Suprapubic skin (tissue), 4 donors: ENCODE measurements at regions not wholly inside any gene's neighbourhood (a gene's known extent, or its start where the extent isn't known, plus 50 kb on each side); places are given as distances from the start of the nearest gene placed in this dataset.

ENCODE experiments used
- DNase-seq, 2 donors: peaks; one replicate each; pipeline ENCODE4 v3.0.0-alpha.2; 2019; ENCODE audit warnings: low spot score in 2 of 2
- H3K27ac ChIP-seq: fragments of 200-600 bp; sonication (generic); one replicate; pipeline ENCODE4 v1.5.1; 2019
- H3K27me3 ChIP-seq: fragments of 200-600 bp; sonication (generic); one replicate; pipeline ENCODE4 v1.5.1; 2019
- H3K36me3 ChIP-seq: fragments of 200-600 bp; sonication (generic); one replicate; pipeline ENCODE4 v1.5.1; 2019
- H3K4me1 ChIP-seq: fragments of 200-600 bp; sonication (generic); one replicate; pipeline ENCODE4 v1.5.1; 2019
- H3K4me3 ChIP-seq: fragments of 200-600 bp; sonication (generic); one replicate; pipeline ENCODE4 v1.5.1; 2019; ENCODE audit warnings: mild to moderate bottlenecking
- H3K9me3 ChIP-seq: fragments of 200-600 bp; sonication (generic); one replicate; pipeline ENCODE4 v1.5.1; 2019
- CTCF ChIP-seq, 2 donors: fragments of 200-600 bp in 1 of 2; fragments of 450-650 bp in 1 of 2; sonication (generic) in 1 of 2; IDR thresholded peaks; one replicate each; pipeline ENCODE4 v1.5.1; 2016 to 2019; ENCODE audit warnings: antibody characterized with exemption in 2 of 2, mild to moderate bottlenecking in 1 of 2, moderate library complexity in 1 of 2
- EP300 ChIP-seq: sonication (generic); formaldehyde crosslinking; IDR thresholded peaks from one replicate; pipeline ENCODE4 v1.6.1; 2017; ENCODE audit warnings: antibody characterized with exemption
- POLR2A ChIP-seq, 2 donors: fragments of 450-650 bp; IDR thresholded peaks; one replicate each; pipeline ENCODE4 v1.6.1; 2017; ENCODE audit warnings: antibody characterized with exemption in 2 of 2, mild to moderate bottlenecking in 2 of 2, moderate library complexity in 2 of 2
- POLR2AphosphoS5 ChIP-seq, 3 donors: sonication (generic); formaldehyde crosslinking; IDR thresholded peaks; one replicate each; pipeline ENCODE4 v1.6.1; 2017; ENCODE audit warnings: antibody characterized with exemption in 3 of 3
- WGBS: methylation state at CpG from one replicate; pipeline ENCODE4 v1.1.5; 2018; 5-methylcytosine and 5-hydroxymethylcytosine counted together

- 62% methylated on average over 1 of the region's 1 CpG for WGBS
- Histone ChIP-seq H3K4me3 (no peak overlapping the region), H3K27ac (no peak overlapping the region), H3K4me1 (no peaks in the 10 kb centered on the region), H3K9me3 (no peaks in the 10 kb centered on the region), H3K36me3 (no peaks in the 10 kb centered on the region), H3K27me3 (no peaks in the 10 kb centered on the region)
- DNase-seq: no peak
- no peak for TF ChIP-seq EP300
- no peak for TF ChIP-seq POLR2AphosphoS5 (IDR thresholded peaks at IDR 0.05)
- TF ChIP-seq CTCF (IDR thresholded peaks at IDR 0.05): no peak
- TF ChIP-seq POLR2A (IDR thresholded peaks at IDR 0.05): no peak
These were observed 481.7 kb upstream of the PAPPA start for GRCh38 chr9:115671963-115672305.

- WGBS: 45% methylated on average over 7 of the region's 7 CpGs
- H3K4me3 ChIP-seq: no peak overlapping the region
- no peak for TF ChIP-seq CTCF (IDR thresholded peaks at IDR 0.05)
- no peak for TF ChIP-seq EP300
- TF ChIP-seq POLR2AphosphoS5 (IDR thresholded peaks at IDR 0.05): no peak
- TF ChIP-seq POLR2A (IDR thresholded peaks at IDR 0.05): no peak
- H3K36me3 ChIP-seq: no peaks in the 10 kb centered on the region
- no peak for DNase-seq
- H3K4me1 ChIP-seq: no peaks in the 10 kb centered on the region
- no peak overlapping the region for H3K27ac ChIP-seq
- no peaks in the 10 kb centered on the region for H3K27me3 ChIP-seq
- H3K9me3 ChIP-seq: no peaks in the 10 kb centered on the region
These were observed 480.9 kb upstream of the PAPPA start for GRCh38 chr9:115672477-115673316.

- no peaks in the 10 kb centered on the region for H3K4me1 ChIP-seq
- 83% methylated on average over 3 of the region's 3 CpGs for WGBS
- H3K27me3 ChIP-seq: no peaks in the 10 kb centered on the region
- H3K9me3 ChIP-seq: no peaks in the 10 kb centered on the region
- H3K27ac ChIP-seq: no peak overlapping the region
- no peak for TF ChIP-seq POLR2AphosphoS5 (IDR thresholded peaks at IDR 0.05)
- TF ChIP-seq CTCF (IDR thresholded peaks at IDR 0.05): no peak
- no peak for TF ChIP-seq EP300
- TF ChIP-seq POLR2A (IDR thresholded peaks at IDR 0.05): no peak
- H3K36me3 ChIP-seq: no peaks in the 10 kb centered on the region
- no peak overlapping the region for H3K4me3 ChIP-seq
- no peak for DNase-seq
These were observed 480.0 kb upstream of the PAPPA start for GRCh38 chr9:115673599-115673998.

GRCh38 chr9:115674091-115674490, 479.5 kb upstream of the PAPPA start:
- no peak for TF ChIP-seq POLR2A (IDR thresholded peaks at IDR 0.05)

GRCh38 chr9:115675834-115676233, 477.8 kb upstream of the PAPPA start:
- 73% methylated on average over 3 of the region's 3 CpGs for WGBS
- H3K4me3 ChIP-seq: no peak overlapping the region
- no peaks in the 10 kb centered on the region for H3K9me3 ChIP-seq
- no peak for TF ChIP-seq POLR2A (IDR thresholded peaks at IDR 0.05)
- H3K4me1 ChIP-seq: no peaks in the 10 kb centered on the region
- no peak overlapping the region for H3K27ac ChIP-seq
- no peaks in the 10 kb centered on the region for H3K27me3 ChIP-seq
- H3K36me3 ChIP-seq: no peaks in the 10 kb centered on the region
- no peak for DNase-seq

More at GRCh38 chr9:115674091-115674490, 479.5 kb upstream of the PAPPA start:
- H3K9me3 ChIP-seq: no peaks in the 10 kb centered on the region
- H3K4me3 ChIP-seq: no peak overlapping the region
- H3K4me1 ChIP-seq: no peaks in the 10 kb centered on the region
- H3K27ac ChIP-seq: no peak overlapping the region
- no peaks in the 10 kb centered on the region for H3K36me3 ChIP-seq
- WGBS: 50% methylated on average over 1 of the region's 1 CpG
- no peaks in the 10 kb centered on the region for H3K27me3 ChIP-seq
- no peak for DNase-seq

GRCh38 chr9:115680231-115680630, 473.4 kb upstream of the PAPPA start:
- TF ChIP-seq EP300: no peak
- TF ChIP-seq POLR2AphosphoS5 (IDR thresholded peaks at IDR 0.05): no peak
- no peak for TF ChIP-seq POLR2A (IDR thresholded peaks at IDR 0.05)
- no peak for TF ChIP-seq CTCF (IDR thresholded peaks at IDR 0.05)
- no peak overlapping the region for H3K27ac ChIP-seq
- no peak for DNase-seq
- H3K4me3 ChIP-seq: no peak overlapping the region
- no peaks in the 10 kb centered on the region for H3K4me1 ChIP-seq
- no peaks in the 10 kb centered on the region for H3K36me3 ChIP-seq
- no peaks in the 10 kb centered on the region for H3K27me3 ChIP-seq
- H3K9me3 ChIP-seq: no peaks in the 10 kb centered on the region
- WGBS: 53% methylated on average over 1 of the region's 1 CpG
